Vagina (tissue), 2 donors: ENCODE measurements at regions not wholly inside any gene's neighbourhood (a gene's known extent, or its start where the extent isn't known, plus 50 kb on each side); places are given as distances from the start of the nearest gene placed in this dataset.

Source experiments
- POLR2A ChIP-seq, 2 donors: fragments of 450-650 bp; IDR thresholded peaks; one replicate each; pipeline ENCODE4 v1.6.1; 2017; ENCODE audit warnings: antibody characterized with exemption in 2 of 2, mild to moderate bottlenecking in 2 of 2, moderate library complexity in 2 of 2
- TF ChIP-seq, protein P1 (sequence below), 3 experiments: fragments of 450-650 bp in 2 of 3; fragments of 200-600 bp in 1 of 3; sonication (generic) in 1 of 3; IDR thresholded peaks; one replicate each; pipeline ENCODE4 v1.5.1; 2017 to 2019; ENCODE audit warnings: antibody characterized with exemption in 3 of 3, mild to moderate bottlenecking in 2 of 3, moderate library complexity in 2 of 3

DNA sequence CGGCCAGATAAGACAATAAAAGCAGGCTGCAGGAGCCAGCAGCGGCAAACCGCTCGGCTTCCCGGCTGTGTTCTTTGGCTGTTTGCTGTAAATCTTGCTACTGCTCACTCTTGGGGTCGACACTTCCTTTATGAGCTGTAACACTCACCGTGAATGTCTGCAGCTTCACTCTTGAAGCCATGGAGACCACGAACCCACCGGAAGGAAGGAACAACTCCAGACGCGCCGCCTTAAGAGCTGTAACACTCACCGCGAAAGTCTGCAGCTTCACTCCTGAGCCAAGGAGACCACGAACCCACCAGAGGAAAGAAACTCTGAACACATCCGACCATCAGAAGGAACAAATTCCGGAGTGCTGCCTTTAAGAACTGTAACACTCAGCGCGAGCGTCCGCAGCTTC, 451.7 kb downstream of the AGTPBP1 start:
- TF ChIP-seq, protein P1, sequence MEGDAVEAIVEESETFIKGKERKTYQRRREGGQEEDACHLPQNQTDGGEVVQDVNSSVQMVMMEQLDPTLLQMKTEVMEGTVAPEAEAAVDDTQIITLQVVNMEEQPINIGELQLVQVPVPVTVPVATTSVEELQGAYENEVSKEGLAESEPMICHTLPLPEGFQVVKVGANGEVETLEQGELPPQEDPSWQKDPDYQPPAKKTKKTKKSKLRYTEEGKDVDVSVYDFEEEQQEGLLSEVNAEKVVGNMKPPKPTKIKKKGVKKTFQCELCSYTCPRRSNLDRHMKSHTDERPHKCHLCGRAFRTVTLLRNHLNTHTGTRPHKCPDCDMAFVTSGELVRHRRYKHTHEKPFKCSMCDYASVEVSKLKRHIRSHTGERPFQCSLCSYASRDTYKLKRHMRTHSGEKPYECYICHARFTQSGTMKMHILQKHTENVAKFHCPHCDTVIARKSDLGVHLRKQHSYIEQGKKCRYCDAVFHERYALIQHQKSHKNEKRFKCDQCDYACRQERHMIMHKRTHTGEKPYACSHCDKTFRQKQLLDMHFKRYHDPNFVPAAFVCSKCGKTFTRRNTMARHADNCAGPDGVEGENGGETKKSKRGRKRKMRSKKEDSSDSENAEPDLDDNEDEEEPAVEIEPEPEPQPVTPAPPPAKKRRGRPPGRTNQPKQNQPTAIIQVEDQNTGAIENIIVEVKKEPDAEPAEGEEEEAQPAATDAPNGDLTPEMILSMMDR (IDR thresholded peaks at IDR 0.05): no peak
- no peak for TF ChIP-seq POLR2A (IDR thresholded peaks at IDR 0.05)
